Progenitor cell of endocrine pancreas (in vitro differentiated cells): ENCODE measurements at regions not wholly inside any gene's neighbourhood (a gene's known extent, or its start where the extent isn't known, plus 50 kb on each side); places are given as distances from the start of the nearest gene placed in this dataset.
A peak's percentile ranks its signal among the peaks of the same experiment; 100 is the strongest.

ENCODE experiments used
- DNase-seq: peaks from one replicate; pipeline ENCODE4 v3.0.0; 2021; ENCODE audit warnings: low spot score; ENCODE audit not compliant: unreplicated experiment
- H3K27ac Mint-ChIP-seq: 2 replicates; pipeline ENCODE4 v1.8.0; 2021; ENCODE audit warnings: mild to moderate bottlenecking, moderate library complexity, mixed read lengths
- H3K27me3 Mint-ChIP-seq: 2 replicates; pipeline ENCODE4 v1.8.0; 2021; ENCODE audit warnings: mixed read lengths
- H3K36me3 Mint-ChIP-seq: 2 replicates; pipeline ENCODE4 v1.8.0; 2022; ENCODE audit warnings: mixed read lengths; ENCODE audit not compliant: insufficient read depth
- H3K4me1 Mint-ChIP-seq: 2 replicates; pipeline ENCODE4 v1.8.0; 2021; ENCODE audit warnings: low read depth, mixed read lengths
- H3K4me3 Mint-ChIP-seq: 2 replicates; pipeline ENCODE4 v1.8.0; 2021; ENCODE audit warnings: low read depth, mild to moderate bottlenecking, moderate library complexity, mixed read lengths
- H3K9me3 Mint-ChIP-seq: 2 replicates; pipeline ENCODE4 v1.8.0; 2021; ENCODE audit warnings: low read depth, mixed read lengths
- TF ChIP-seq, protein P1 (sequence below): fragments of 200-600 bp; sonication (generic); IDR thresholded peaks from one replicate; pipeline ENCODE4 v1.5.0; 2021; ENCODE audit warnings: antibody characterized with exemption, mild to moderate bottlenecking; ENCODE audit not compliant: unreplicated experiment

- H3K36me3 Mint-ChIP-seq = no peaks in the 10 kb centered on the region
- no peak for DNase-seq
- H3K4me1 Mint-ChIP-seq = no peaks in the 10 kb centered on the region
- TF ChIP-seq, protein P1, sequence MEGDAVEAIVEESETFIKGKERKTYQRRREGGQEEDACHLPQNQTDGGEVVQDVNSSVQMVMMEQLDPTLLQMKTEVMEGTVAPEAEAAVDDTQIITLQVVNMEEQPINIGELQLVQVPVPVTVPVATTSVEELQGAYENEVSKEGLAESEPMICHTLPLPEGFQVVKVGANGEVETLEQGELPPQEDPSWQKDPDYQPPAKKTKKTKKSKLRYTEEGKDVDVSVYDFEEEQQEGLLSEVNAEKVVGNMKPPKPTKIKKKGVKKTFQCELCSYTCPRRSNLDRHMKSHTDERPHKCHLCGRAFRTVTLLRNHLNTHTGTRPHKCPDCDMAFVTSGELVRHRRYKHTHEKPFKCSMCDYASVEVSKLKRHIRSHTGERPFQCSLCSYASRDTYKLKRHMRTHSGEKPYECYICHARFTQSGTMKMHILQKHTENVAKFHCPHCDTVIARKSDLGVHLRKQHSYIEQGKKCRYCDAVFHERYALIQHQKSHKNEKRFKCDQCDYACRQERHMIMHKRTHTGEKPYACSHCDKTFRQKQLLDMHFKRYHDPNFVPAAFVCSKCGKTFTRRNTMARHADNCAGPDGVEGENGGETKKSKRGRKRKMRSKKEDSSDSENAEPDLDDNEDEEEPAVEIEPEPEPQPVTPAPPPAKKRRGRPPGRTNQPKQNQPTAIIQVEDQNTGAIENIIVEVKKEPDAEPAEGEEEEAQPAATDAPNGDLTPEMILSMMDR = no peak
- H3K9me3 Mint-ChIP-seq = no peaks in the 10 kb centered on the region
- no peak overlapping the region for H3K27ac Mint-ChIP-seq
- no peak overlapping the region for H3K4me3 Mint-ChIP-seq
- H3K27me3 Mint-ChIP-seq = peaks cover 7% of the 10 kb centered on the region
Observed at GRCh38 chr19:30105727-30106126, 163.7 kb downstream of the URI1 start.

DNA sequence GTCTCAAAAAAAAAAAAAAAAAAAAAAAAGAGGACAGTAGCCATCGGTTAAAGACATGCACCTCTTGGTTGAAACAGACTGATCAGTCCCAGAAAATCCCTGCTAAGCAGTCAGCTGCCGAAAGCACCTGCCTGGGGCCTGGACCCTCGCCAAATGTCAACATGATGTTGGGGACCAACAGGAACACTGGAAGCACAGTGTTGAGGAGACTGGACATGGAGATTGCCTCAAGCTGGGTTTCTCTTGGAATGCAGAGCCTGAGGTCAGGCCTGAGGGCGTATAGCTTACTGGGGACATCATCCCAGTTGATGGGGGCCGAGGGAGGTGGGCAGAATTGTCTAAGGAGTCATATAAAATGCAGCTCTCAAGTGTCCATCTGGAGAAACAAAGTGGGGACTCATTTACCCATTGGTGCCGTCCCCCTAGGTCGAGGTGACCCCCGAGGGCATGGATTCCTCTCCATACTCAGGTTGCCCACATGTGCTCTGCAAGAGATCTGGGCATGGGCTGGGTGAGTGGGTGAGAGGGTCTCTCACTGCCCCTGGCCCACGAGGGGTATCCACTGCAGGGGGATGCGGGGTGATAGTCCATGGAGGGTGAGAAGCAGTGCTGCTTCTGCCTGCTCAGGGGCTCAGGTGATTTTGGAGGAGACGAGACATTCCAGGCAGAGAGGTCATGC, 164.5 kb downstream of the URI1 start:
- TF ChIP-seq, protein P1 = no peak
- no peak for DNase-seq
- peaks cover 7% of the 10 kb centered on the region for H3K27me3 Mint-ChIP-seq
- H3K9me3 Mint-ChIP-seq = no peaks in the 10 kb centered on the region
- peak overlapping the region; percentile 45 for H3K27ac Mint-ChIP-seq
- no peak overlapping the region for H3K4me3 Mint-ChIP-seq
- H3K36me3 Mint-ChIP-seq = no peaks in the 10 kb centered on the region
- no peaks in the 10 kb centered on the region for H3K4me1 Mint-ChIP-seq

GRCh38 chr19:30107251-30107650, 165.2 kb downstream of the URI1 start:
- H3K36me3 Mint-ChIP-seq = no peaks in the 10 kb centered on the region
- TF ChIP-seq, protein P1 = no peak
- H3K4me3 Mint-ChIP-seq = no peak overlapping the region
- H3K4me1 Mint-ChIP-seq = no peaks in the 10 kb centered on the region
- no peaks in the 10 kb centered on the region for H3K9me3 Mint-ChIP-seq
- H3K27ac Mint-ChIP-seq = no peak overlapping the region
- DNase-seq = no peak
- peaks cover 7% of the 10 kb centered on the region for H3K27me3 Mint-ChIP-seq

DNA sequence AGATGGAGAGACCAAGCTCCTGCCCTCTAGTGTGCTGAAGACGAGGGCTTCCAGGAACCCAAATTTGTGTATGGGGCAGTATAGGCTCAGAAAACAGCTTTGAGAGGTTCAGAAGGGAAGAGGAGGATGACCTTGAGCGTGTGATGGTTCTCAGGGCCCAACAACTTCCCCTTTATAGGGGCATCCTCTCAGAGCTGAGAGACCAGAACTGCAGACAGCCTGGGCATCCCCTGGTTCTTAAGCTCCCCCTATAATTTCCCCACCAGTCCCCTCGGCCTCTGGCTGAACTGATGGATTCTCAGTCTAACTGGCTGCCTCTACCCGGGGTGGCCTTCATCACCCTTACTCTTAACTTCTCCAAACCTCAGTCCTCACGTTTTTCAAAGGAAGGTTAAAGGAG, 167.5 kb downstream of the URI1 start:
- no peaks in the 10 kb centered on the region for H3K36me3 Mint-ChIP-seq
- DNase-seq = no peak
- no peak overlapping the region for H3K27ac Mint-ChIP-seq
- H3K9me3 Mint-ChIP-seq = no peaks in the 10 kb centered on the region
- H3K4me1 Mint-ChIP-seq = no peaks in the 10 kb centered on the region
- TF ChIP-seq, protein P1 = no peak
- no peak overlapping the region for H3K4me3 Mint-ChIP-seq
- H3K27me3 Mint-ChIP-seq = peaks cover 10% of the 10 kb centered on the region

- no peaks in the 10 kb centered on the region for H3K9me3 Mint-ChIP-seq
- TF ChIP-seq, protein P1 = no peak
- no peak overlapping the region for H3K27ac Mint-ChIP-seq
- DNase-seq = no peak
- H3K4me3 Mint-ChIP-seq = no peak overlapping the region
- H3K4me1 Mint-ChIP-seq = no peaks in the 10 kb centered on the region
- H3K36me3 Mint-ChIP-seq = no peaks in the 10 kb centered on the region
- peaks cover 10% of the 10 kb centered on the region for H3K27me3 Mint-ChIP-seq
Observed at GRCh38 chr19:30111021-30111855, 169.2 kb downstream of the URI1 start.
